ENCODE measurements at regions not wholly inside any gene's neighbourhood (a gene's known extent, or its start where the extent isn't known, plus 50 kb on each side); places are given as distances from the start of the nearest gene placed in this dataset.

- no peak overlapping the region for H3K4me3 ChIP-seq (ENCODE audit: low read length)
- no peak for DNase-seq (ENCODE audit: low read depth, low spot score)
Observed at GRCh38 chr6:147003186-147003585, 201.0 kb upstream of the STXBP5 start.

- no peak overlapping the region for H3K4me3 ChIP-seq (ENCODE audit: low read length)
- DNase-seq (ENCODE audit: low read depth, low spot score) = no peak
Observed at GRCh38 chr6:147005499-147005898, 198.7 kb upstream of the STXBP5 start.

GRCh38 chr6:147007441-147007840, 196.8 kb upstream of the STXBP5 start:
- H3K4me3 ChIP-seq (ENCODE audit: low read length) = no peak overlapping the region
- no peak for DNase-seq (ENCODE audit: low read depth, low spot score)

GRCh38 chr6:147009358-147009757, 194.9 kb upstream of the STXBP5 start:
- H3K4me3 ChIP-seq (ENCODE audit: low read length) = no peak overlapping the region
- no peak for DNase-seq (ENCODE audit: low read depth, low spot score)

- no peak for DNase-seq (ENCODE audit: low read depth, low spot score)
- no peak overlapping the region for H3K4me3 ChIP-seq (ENCODE audit: low read length)
Observed at GRCh38 chr6:147015674-147016073, 188.5 kb upstream of the STXBP5 start.

- no peak overlapping the region for H3K4me3 ChIP-seq (ENCODE audit: low read length)
- DNase-seq (ENCODE audit: low read depth, low spot score) = no peak
Observed at GRCh38 chr6:147016440-147016839, 187.8 kb upstream of the STXBP5 start.

GRCh38 chr6:147017153-147017552, 187.1 kb upstream of the STXBP5 start:
- DNase-seq (ENCODE audit: low read depth, low spot score) = no peak
- no peak overlapping the region for H3K4me3 ChIP-seq (ENCODE audit: low read length)

GRCh38 chr6:147019001-147019400, 185.2 kb upstream of the STXBP5 start:
- no peak for DNase-seq (ENCODE audit: low read depth, low spot score)
- H3K4me3 ChIP-seq (ENCODE audit: low read length) = no peak overlapping the region

GRCh38 chr6:147022041-147022440, 182.2 kb upstream of the STXBP5 start:
- DNase-seq (ENCODE audit: low read depth, low spot score) = no peak
- H3K4me3 ChIP-seq (ENCODE audit: low read length) = no peak overlapping the region

- no peak for DNase-seq (ENCODE audit: low read depth, low spot score)
- H3K4me3 ChIP-seq (ENCODE audit: low read length) = no peak overlapping the region
Observed at GRCh38 chr6:147023148-147023547, 181.1 kb upstream of the STXBP5 start.

- no peak overlapping the region for H3K4me3 ChIP-seq (ENCODE audit: low read length)
- DNase-seq (ENCODE audit: low read depth, low spot score) = no peak
Observed at GRCh38 chr6:147023581-147023980, 180.6 kb upstream of the STXBP5 start.

GRCh38 chr6:147029923-147030322, 174.3 kb upstream of the STXBP5 start:
- DNase-seq (ENCODE audit: low read depth, low spot score) = no peak
- H3K4me3 ChIP-seq (ENCODE audit: low read length) = no peak overlapping the region

- no peak for DNase-seq (ENCODE audit: low read depth, low spot score)
- H3K4me3 ChIP-seq (ENCODE audit: low read length) = no peak overlapping the region
Observed at GRCh38 chr6:147033267-147033666, 170.9 kb upstream of the STXBP5 start.

- DNase-seq (ENCODE audit: low read depth, low spot score) = no peak
- H3K4me3 ChIP-seq (ENCODE audit: low read length) = no peak overlapping the region
Observed at GRCh38 chr6:147035886-147036285, 168.3 kb upstream of the STXBP5 start.

- H3K4me3 ChIP-seq (ENCODE audit: low read length) = no peak overlapping the region
- no peak for DNase-seq (ENCODE audit: low read depth, low spot score)
Observed at GRCh38 chr6:147037881-147038280, 166.3 kb upstream of the STXBP5 start.

GRCh38 chr6:147040121-147040910, 163.9 kb upstream of the STXBP5 start:
- H3K4me3 ChIP-seq (ENCODE audit: low read length) = no peak overlapping the region
- no peak for DNase-seq (ENCODE audit: low read depth, low spot score)

- no peak for DNase-seq (ENCODE audit: low read depth, low spot score)
Observed at GRCh38 chr6:147042679-147043078, 161.5 kb upstream of the STXBP5 start.

GRCh38 chr6:147043994-147044477, 160.2 kb upstream of the STXBP5 start:
- H3K4me3 ChIP-seq (ENCODE audit: low read length) = no peak overlapping the region
- no peak for DNase-seq (ENCODE audit: low read depth, low spot score)

More at GRCh38 chr6:147042679-147043078, 161.5 kb upstream of the STXBP5 start:
- no peak overlapping the region for H3K4me3 ChIP-seq (ENCODE audit: low read length)

GRCh38 chr6:147046141-147046877, 157.9 kb upstream of the STXBP5 start:
- no peak for DNase-seq (ENCODE audit: low read depth, low spot score)
- H3K4me3 ChIP-seq (ENCODE audit: low read length) = no peak overlapping the region

GRCh38 chr6:147048930-147049329, 155.3 kb upstream of the STXBP5 start:
- DNase-seq (ENCODE audit: low read depth, low spot score) = no peak

More at GRCh38 chr6:147048930-147049329, 155.3 kb upstream of the STXBP5 start:
- no peak overlapping the region for H3K4me3 ChIP-seq (ENCODE audit: low read length)
